ENCODE measurements at regions not wholly inside any gene's neighbourhood (a gene's known extent, or its start where the extent isn't known, plus 50 kb on each side); places are given as distances from the start of the nearest gene placed in this dataset.

GRCh38 chr20:7665376-7665775 is 274.9 kb downstream of the HAO1 start:
- TF ChIP-seq CTCF (IDR thresholded peaks at IDR 0.05) (no peak), EZH2 (IDR thresholded peaks at IDR 0.05; ENCODE audit: borderline replicate concordance, insufficient read depth, low read depth, low read length, poor library complexity, severe bottlenecking) (no peak)

Data from B cell (primary cell).